ENCODE measurements at regions not wholly inside any gene's neighbourhood (a gene's known extent, or its start where the extent isn't known, plus 50 kb on each side); places are given as distances from the start of the nearest gene placed in this dataset.

DNA sequence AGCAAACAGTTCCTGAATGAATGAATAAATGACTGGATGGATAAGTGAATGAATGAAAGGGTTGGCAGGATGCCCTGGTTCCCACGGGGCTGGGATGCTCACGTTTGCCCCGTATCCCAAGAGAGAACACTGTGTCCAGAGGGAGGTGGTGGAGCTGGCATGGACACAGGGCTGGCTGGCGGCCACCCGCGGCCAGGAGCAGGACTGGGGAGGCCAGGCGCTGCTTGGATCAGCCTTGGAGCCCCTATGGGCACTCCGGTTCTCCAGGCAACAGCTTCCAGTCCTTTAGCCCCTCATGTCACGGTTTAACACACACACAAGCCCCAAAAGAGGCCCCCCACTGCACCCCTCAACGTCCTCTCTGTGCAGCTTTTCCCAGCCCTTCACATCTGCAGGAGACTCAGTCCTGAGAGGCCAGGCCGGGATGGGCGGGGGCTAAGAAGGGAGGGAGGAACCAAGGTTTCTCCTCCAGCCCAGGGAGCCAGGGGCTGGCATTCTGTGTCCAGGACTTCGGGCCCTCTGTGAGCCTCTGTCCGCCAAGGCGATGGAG, 86.0 kb upstream of the ALDH1L1 start:
- Histone ChIP-seq H3K9me3 (replicated peaks in 1 of 2; ENCODE audit: control insufficient read depth in 1 of 2, insufficient read depth in 1 of 2, low read length in 2 of 2) (peaks cover 0 to 3% of the 10 kb centered on the region in 2 donors), H3K79me2 (ENCODE audit: insufficient read depth, low read length) (no peaks in the 10 kb centered on the region), H2AFZ (ENCODE audit: insufficient read depth, low read depth, low read length, poor library complexity, severe bottlenecking) (no peak overlapping the region), H3K4me2 (replicated peaks; ENCODE audit: extremely low read depth, low read length, poor library complexity, severe bottlenecking) (no peak overlapping the region), H3K27me3 (ENCODE audit: control insufficient read depth in 2 of 2, insufficient read depth in 2 of 2, low read length in 2 of 2) (peaks cover 0 to 39% of the 10 kb centered on the region in 2 donors), H3K4me3 (replicated peaks in 1 of 3; ENCODE audit: low read depth in 2 of 3, low read length in 3 of 3) (no peak overlapping the region), H3K9ac (ENCODE audit: insufficient read depth, low read length, poor library complexity, severe bottlenecking) (no peak overlapping the region), H3K36me3 (replicated peaks in 1 of 2; ENCODE audit: control insufficient read depth in 1 of 2, insufficient read depth in 2 of 2, low read length in 2 of 2) (no peaks in the 10 kb centered on the region), H4K20me1 (ENCODE audit: insufficient read depth, low read length) (no peaks in the 10 kb centered on the region), H3K4me1 (ENCODE audit: control insufficient read depth in 1 of 2, insufficient read depth in 2 of 2, low read length in 2 of 2) (peaks cover 16 to 33% of the 10 kb centered on the region in 2 donors), H3K27ac (ENCODE audit: low read depth in 1 of 2, low read length in 2 of 2) (no peak overlapping the region)
- H3K27ac Mint-ChIP-seq = no peak overlapping the region
- peak overlapping the region in 1 of 2 donors; percentile 89 for H3K4me3 Mint-ChIP-seq
- peaks cover 28% of the 10 kb centered on the region for H3K4me1 Mint-ChIP-seq
- peaks cover 0 to 8% (median 4%) of the 10 kb centered on the region in 7 donors for H3K9me3 Mint-ChIP-seq
- WGBS (ENCODE audit: insufficient coverage) = 84% methylated on average over 12 of the region's 15 CpGs
- no peaks in the 10 kb centered on the region for H3K36me3 Mint-ChIP-seq
- no peak for DNase-seq
- intact Hi-C loops (cut with micrococcal nuclease) = no loop called here
- peaks cover 30 to 44% (median 42%) of the 10 kb centered on the region in 3 donors for H3K27me3 Mint-ChIP-seq (ENCODE audit: low read depth in 3 of 3)
- TF ChIP-seq, protein P1, sequence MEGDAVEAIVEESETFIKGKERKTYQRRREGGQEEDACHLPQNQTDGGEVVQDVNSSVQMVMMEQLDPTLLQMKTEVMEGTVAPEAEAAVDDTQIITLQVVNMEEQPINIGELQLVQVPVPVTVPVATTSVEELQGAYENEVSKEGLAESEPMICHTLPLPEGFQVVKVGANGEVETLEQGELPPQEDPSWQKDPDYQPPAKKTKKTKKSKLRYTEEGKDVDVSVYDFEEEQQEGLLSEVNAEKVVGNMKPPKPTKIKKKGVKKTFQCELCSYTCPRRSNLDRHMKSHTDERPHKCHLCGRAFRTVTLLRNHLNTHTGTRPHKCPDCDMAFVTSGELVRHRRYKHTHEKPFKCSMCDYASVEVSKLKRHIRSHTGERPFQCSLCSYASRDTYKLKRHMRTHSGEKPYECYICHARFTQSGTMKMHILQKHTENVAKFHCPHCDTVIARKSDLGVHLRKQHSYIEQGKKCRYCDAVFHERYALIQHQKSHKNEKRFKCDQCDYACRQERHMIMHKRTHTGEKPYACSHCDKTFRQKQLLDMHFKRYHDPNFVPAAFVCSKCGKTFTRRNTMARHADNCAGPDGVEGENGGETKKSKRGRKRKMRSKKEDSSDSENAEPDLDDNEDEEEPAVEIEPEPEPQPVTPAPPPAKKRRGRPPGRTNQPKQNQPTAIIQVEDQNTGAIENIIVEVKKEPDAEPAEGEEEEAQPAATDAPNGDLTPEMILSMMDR (IDR thresholded peaks at IDR 0.05) = no peak

DNA sequence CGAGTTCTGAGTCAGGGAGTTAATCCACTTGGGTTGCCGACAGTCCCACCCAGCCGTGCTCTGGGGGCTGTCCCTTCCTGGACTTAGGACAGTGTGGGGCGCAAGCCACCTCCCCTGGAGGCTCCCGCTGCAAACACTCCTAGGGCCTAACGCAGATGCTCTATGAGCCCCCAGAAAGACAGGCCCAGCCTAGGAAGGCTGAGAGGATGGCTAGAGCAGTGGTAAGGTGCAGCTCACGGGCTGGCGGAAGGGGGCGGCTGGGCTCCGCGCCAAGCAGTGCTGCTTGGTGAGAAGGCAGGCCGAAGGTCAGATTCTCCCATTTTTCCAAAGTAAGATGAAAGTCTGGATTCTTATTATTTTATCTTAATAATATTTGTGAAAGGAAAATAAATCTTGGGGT, 84.6 kb upstream of the ALDH1L1 start:
- H3K9ac ChIP-seq (ENCODE audit: insufficient read depth, low read length, poor library complexity, severe bottlenecking) = no peak overlapping the region
- no peak overlapping the region for H2AFZ ChIP-seq (ENCODE audit: insufficient read depth, low read depth, low read length, poor library complexity, severe bottlenecking)
- H3K4me2 ChIP-seq (replicated peaks; ENCODE audit: extremely low read depth, low read length, poor library complexity, severe bottlenecking) = no peak overlapping the region
- H3K79me2 ChIP-seq (ENCODE audit: insufficient read depth, low read length) = no peaks in the 10 kb centered on the region
- Mint-ChIP-seq H3K4me3 (peak overlapping the region in 1 of 2 donors; percentile 33), H3K9me3 (peaks cover 0 to 16% (median 4%) of the 10 kb centered on the region in 7 donors), H3K27me3 (ENCODE audit: low read depth in 3 of 3) (peaks cover 30 to 40% (median 37%) of the 10 kb centered on the region in 3 donors), H3K27ac (peak overlapping the region in 1 of 7 donors; percentile 33), H3K4me1 (peaks cover 34% of the 10 kb centered on the region), H3K36me3 (no peaks in the 10 kb centered on the region)
- peaks cover 27 to 47% of the 10 kb centered on the region in 2 donors for H3K4me1 ChIP-seq (ENCODE audit: control insufficient read depth in 1 of 2, insufficient read depth in 2 of 2, low read length in 2 of 2)
- intact Hi-C loops (cut with micrococcal nuclease) = no loop called here
- H3K36me3 ChIP-seq (replicated peaks in 1 of 2; ENCODE audit: control insufficient read depth in 1 of 2, insufficient read depth in 2 of 2, low read length in 2 of 2) = no peaks in the 10 kb centered on the region
- TF ChIP-seq, protein P1 (IDR thresholded peaks at IDR 0.05) = no peak
- H3K27me3 ChIP-seq (ENCODE audit: control insufficient read depth in 2 of 2, insufficient read depth in 2 of 2, low read length in 2 of 2) = peaks cover 0 to 39% of the 10 kb centered on the region in 2 donors
- H3K9me3 ChIP-seq (replicated peaks in 1 of 2; ENCODE audit: control insufficient read depth in 1 of 2, insufficient read depth in 1 of 2, low read length in 2 of 2) = peaks cover 0 to 8% of the 10 kb centered on the region in 2 donors
- H4K20me1 ChIP-seq (ENCODE audit: insufficient read depth, low read length) = no peaks in the 10 kb centered on the region
- 89% methylated on average over 6 of the region's 12 CpGs for WGBS (ENCODE audit: insufficient coverage)
- no peak overlapping the region for H3K4me3 ChIP-seq (replicated peaks in 1 of 3; ENCODE audit: low read depth in 2 of 3, low read length in 3 of 3)
- H3K27ac ChIP-seq (ENCODE audit: low read depth in 1 of 2, low read length in 2 of 2) = no peak overlapping the region
- DNase-seq = no peak
